ENCODE measurements at regions not wholly inside any gene's neighbourhood (a gene's known extent, or its start where the extent isn't known, plus 50 kb on each side); places are given as distances from the start of the nearest gene placed in this dataset.
"Not testable (repeated sequence)": the region's sequence is repeated elsewhere in the genome, so short reads cannot be mapped to it uniquely, and the experiment has no call there.

DNA sequence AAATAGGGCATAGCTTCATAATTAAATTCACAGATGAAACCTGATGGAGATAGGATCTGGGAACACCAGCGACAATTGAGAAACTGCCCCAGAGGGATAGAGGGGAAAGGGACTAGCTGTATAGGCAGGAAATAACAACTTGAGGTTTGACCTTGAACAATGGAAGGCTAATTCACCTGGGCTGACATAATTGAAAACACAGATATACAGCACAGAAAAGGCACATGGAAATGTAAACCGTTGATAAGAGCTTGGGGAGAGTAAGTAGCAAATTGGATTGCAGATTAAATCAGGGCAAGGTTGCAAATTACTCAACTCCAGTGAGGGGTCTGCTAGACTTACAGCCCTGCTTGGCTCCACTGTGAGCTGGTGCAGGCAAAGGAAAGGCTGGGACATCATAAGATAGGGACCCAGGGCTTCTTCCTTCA, 246.7 kb downstream of the DLEU7 start:
- no peak for DNase-seq (ENCODE audit: low read depth in 2 of 2)

DNA sequence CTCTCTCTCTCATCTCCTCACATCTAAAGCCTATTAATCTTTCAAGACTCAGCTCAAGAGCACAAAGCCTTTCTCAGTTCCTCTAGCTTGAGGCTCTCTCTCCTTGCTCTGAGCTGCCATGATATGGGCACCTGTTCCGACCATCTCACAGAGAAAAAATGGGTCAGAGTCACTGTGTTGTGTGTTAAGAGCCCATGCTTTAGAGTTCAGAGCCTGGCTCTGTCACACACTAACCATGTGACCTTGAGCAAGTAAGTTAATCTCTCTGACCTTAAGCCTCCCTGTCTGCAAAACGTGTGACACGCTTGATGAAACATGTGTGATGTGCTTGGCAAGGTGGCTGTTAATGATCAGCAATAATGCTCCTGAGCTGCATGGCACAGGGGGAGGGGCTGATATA, 245.2 kb downstream of the DLEU7 start:
- DNase-seq (ENCODE audit: low read depth in 2 of 2): no peak

DNA sequence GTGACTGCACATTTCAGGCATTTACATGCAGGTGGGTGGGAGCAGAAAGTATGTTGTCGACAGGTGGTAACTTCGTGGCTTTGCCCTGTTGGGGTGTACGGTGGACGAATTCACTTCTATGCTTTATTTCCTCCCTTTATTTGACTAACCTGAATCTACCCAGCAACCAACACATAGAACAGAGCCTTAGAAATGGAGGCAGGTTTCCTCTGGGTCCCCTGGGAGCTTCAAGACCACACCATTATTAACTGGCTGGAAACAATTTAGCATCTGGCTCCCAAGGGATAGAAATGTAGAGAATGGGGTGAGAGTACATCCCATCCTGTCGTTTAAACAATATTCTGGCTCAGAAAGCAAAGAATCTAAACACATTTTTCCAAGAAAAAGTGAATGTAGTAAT, 244.4 kb downstream of the DLEU7 start:
- DNase-seq (ENCODE audit: low read depth in 2 of 2): no peak

DNA sequence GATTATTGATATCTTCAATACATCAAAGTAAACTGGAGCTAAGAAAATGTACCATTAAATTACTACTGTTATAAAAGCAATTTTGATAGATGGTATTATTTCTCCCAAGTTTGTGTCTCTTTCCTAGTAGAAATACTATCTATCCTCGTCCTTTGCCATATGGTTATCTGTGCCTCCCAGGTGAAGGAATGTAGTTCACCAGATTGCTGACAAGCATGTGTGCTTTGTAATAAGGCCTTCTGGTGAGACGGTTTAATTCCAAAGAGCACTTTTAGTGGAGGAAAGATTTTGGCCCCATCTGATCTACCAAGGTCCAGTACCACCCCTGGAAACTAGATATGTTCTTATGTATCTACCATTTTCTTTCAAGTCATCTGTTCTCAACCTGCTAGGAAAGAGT, 243.6 kb downstream of the DLEU7 start:
- no peak for DNase-seq (ENCODE audit: low read depth in 2 of 2)

DNA sequence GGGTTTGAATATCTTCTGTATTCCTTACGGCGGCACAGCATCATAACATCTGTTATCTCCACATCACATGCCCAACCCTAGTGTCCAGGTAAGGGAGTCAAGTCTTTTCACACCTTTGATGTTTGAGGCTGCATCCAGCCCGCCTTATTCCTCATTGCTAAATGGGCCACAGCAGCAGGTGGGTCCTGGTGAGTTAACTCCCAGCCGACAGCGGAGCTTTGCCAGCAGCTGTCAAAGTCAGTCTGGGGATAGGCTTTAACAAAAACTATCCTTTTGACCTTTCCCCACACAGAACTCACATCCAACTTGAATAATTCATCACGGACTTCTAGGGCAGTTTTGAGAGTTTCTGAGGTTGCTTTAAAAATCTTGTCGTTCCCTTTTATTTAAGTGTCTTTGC, 235.1 kb downstream of the DLEU7 start:
- no peak for DNase-seq (ENCODE audit: low read depth in 2 of 2)

DNA sequence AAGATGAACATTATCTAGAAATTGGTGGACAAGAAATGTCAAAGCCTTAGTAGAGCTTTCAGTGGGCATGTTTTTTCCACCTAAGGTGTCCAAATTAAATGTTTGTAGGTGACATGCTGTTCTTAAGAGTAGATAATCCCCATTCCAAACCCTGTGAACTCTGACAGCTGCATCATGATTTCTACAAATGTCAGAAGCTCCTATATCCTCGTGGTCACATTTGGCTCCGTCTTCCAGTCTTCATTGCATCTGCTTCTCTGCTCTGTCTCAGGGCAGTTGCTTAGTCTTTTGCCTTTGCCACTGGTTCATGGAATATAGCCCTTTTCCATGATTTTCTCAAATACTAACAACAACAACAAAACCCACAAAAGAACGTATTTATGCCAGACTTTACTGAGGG, 234.5 kb downstream of the DLEU7 start:
- no peak for DNase-seq (ENCODE audit: low read depth in 2 of 2)

DNA sequence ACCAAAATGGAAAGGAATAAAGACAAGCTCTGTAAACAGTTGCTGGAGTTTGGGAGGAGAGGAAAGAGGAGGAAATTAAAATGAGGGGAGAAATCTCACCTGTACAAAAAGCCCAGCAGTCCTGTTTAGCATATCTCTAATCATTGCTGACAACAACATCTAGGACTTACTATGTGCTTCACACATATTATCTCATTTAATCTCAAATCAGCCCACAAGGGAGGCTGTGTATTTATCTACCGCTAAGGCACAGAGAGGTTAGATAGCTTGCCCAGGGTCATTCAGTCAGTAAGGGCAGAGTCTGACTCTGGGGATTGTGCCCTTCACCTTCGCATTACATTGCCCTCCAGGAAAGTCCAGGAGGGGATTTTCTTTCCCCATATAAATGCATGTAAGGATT, 233.3 kb downstream of the DLEU7 start:
- no peak for DNase-seq (ENCODE audit: low read depth in 2 of 2)

DNA sequence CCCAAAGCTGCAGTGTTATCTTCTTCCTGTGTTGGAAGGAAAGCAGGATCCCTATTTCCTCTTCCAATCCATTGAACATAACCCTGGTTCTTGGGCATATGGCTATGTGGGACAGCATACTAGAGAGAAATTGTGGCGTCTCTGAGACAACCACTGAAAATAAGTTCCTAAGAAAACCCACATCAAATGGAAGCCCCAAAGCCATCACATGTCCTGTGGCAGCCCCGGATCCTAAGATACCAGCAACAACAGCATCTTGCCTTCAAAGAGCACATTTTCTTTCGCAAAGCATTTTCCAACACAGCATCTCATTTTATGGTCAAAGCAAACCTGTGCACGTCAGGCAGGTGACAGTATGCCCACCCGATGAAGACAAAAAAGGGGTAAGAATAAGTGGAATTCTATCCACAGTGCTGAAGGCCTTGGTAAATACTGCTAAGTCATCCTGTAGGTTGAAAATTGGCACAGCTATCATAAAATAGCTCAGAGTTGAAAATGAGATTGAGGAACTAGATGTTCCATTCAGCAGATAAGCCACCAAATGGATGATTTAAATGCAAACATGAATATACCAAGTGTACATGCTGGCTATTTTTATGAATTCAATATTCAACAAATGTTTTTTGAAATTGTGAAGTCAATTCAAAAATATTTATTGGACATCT, 232.2 kb downstream of the DLEU7 start:
- DNase-seq (ENCODE audit: low read depth in 2 of 2): no peak

DNA sequence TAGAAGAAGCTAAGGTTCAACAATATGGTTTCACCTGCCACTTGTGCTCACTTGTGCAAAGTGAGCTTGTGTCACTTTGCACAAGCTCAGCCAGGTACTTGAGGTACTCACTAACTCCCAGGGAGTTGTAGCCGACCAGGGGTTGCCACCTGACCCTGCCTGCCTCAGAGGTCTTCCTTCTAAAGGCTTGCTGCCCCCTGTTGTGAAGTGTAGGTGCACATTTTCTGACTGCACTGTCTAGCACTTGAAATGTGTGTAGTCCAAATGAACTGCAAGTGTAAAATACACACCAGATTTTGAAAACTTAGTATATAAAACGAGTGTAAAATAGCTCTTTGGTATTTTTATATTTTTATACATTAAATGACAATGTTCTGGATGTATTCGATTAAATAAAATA, 230.8 kb downstream of the DLEU7 start:
- no peak for DNase-seq (ENCODE audit: low read depth in 2 of 2)

DNA sequence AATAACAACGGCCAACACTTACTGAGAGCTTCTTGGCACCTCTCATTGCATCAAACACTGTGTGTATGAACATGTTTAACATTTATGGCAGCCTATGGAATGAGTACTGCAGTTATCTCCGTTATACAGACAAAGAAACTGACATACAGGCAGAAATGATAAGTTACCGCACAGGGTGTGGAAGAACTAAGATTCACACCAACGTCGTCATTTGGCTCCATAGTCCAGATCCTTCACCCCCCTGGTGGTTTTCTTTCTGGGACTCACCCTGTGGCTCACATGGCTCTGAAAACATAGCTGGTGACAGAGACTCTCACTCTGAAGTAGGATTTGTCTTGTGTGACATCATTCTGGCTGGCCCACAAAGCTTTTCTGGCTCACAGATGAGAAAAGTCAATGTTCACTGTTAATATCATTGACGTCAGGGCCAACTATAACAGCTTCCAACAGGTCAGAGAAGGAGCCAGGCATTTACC, 230.1 kb downstream of the DLEU7 start:
- DNase-seq (ENCODE audit: low read depth in 2 of 2): no peak

DNA sequence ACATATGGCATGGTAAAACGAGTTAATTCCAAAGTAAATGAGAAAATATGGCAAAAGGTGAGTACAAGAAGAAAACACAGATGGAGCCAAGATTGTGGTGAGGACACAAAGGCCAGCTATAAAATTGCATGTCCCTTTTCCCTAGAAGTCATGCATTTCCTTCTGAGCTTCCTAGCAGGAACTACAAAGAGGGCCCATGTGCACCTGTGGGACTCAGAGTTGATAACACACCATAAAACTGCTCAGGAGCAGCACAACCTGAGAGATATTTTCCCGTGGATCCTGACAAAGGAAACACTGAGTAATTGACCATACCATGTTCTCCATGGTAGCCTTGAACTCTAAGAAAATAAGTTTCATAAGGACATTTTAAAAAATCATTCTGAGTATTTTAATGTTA, 228.3 kb downstream of the DLEU7 start:
- DNase-seq (ENCODE audit: low read depth in 2 of 2): no peak

DNA sequence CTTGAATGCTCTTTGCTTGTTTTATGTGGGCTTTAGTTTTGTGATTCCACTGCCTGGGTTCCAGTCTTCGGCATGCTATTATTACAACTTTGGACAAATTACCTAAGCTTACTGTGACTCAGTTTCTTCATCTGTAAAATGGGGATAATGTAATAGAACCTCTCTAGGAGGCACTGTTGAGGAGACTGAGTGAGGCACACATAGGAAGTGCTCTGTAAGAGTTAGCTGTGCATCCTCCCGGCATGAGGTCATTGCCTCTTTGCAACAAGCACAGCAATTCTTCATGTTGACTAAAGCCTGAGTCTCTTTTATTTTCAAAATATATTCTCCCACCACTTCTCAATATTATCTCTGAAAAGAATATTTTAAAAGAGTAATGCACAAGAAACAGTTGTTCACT, 227.4 kb downstream of the DLEU7 start:
- no peak for DNase-seq (ENCODE audit: low read depth in 2 of 2)

DNA sequence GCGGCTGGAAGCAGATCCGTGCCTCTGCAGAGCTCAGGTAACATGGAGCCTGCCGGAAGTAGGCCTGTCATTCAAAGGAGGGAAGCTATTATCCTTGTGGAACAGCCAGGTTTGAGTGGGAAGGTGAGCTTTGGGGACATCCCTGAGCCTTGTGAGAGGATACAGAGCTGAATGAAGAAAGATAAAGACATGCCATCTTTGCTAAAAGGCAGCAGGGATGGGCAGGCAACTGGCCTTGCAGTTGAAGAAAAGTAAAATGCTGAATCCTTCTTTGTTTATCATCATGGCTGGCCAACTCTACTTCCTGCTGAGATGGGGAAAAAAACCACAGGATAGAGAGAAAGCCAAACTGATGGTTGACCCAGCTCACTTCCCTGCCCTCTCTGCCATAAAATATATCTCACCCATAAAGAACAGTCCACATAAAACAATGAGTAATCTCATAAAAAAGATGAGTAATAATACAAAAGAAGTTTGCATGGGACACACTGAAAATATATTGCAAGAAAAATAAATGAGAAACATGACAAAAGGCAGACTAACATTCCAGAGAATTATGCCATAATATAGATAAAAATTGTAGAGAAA, 226.3 kb downstream of the DLEU7 start:
- no peak for DNase-seq (ENCODE audit: low read depth in 2 of 2)

DNA sequence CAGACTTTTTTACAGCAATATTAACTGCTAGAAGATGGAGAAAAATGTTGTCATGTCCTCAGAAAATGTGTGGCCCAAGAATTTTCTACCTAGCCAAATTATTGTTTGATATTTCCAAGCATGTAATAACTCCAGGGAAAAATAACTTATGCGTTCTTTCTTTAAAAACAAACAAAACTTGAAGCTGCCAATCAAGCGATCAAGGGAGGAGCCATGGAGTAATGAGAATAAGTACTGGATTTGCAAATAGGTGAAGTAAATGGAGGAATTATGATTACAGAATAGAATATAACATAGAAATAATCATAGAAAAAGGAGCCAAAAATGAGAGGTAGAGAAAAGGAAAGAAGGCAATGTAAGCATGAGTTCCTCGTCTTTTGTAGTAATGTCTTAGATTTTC, 225.3 kb downstream of the DLEU7 start:
- no peak for DNase-seq (ENCODE audit: low read depth in 2 of 2)

DNA sequence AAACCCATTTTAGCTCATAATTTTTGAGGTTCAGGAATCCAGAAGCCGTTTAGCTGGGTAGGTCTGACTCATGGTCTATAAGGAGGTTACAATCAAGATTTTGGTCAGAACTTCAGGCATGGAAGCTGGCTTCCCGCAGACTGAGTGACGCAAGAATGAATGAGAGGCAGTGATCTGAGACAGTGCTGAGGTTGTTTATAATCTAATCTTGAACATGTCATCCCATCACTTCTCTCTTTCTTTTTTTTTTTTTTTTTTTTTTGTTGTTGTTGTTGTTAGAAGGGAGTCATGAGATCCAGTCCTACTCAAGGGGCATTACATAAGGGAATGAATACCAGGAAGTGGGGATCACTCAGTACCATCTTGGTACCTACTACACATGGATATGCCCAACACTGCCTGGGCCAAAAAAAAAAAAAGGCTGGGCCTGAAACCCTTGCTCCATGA, 217.4 kb downstream of the DLEU7 start:
- DNase-seq (ENCODE audit: low read depth in 2 of 2): no peak

DNA sequence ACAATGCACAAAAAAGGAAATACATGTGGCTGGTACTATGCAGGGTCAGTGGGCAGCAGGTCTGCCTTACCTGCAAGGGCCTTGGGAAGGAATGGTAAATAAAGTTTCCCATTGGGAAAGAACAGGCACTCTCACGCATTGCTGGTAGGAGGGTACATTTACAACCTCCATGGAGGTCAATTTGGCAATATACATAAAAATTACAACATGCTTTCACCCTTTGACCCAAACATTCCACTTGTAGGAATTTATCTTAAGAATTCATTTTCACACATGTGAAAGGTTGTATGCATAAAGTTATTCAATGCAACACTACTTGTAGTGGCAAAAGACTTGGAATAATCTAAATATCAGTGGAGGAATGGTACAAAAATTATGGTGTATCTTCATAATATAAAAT, 216.4 kb downstream of the DLEU7 start:
- no peak for DNase-seq (ENCODE audit: low read depth in 2 of 2)

DNA sequence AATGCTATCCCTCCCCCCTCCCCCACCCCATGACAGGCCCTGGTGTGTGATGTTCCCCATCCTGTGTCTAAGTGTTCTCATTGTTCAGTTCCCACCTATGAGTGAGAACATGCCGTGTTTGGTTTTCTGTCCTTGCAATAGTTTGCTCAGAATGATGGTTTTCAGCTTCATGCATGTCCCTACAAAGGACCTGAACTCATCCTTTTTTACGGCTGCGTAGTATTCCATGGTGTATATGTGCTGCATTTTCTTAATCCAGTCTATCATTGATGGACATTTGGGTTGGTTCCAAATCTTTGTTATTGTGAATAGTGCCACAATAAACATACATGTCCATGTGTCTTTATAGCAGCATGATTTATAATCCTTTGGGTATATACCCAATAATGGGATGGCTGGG, 215.0 kb downstream of the DLEU7 start:
- DNase-seq (ENCODE audit: low read depth in 2 of 2): not testable (repeated sequence)

DNA sequence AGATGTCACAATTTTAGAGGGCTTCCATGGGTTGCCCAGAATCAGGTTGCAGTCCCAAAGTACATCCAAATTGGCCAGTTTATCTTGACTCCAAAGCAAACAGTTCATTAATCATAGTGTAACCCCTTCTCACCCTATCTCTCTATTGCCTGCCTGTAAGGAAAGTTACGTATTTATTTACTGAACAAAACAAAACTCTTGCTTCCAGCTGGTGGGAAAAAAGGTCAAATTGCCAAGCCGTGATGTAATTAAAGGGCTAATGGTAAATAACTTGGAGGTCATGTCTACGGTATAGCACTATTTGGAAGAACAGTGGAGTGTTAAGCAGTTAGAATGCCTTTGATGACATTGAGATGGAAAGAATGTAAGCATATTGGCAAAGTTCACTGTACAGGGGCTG, 214.0 kb downstream of the DLEU7 start:
- DNase-seq (ENCODE audit: low read depth in 2 of 2): no peak

DNA sequence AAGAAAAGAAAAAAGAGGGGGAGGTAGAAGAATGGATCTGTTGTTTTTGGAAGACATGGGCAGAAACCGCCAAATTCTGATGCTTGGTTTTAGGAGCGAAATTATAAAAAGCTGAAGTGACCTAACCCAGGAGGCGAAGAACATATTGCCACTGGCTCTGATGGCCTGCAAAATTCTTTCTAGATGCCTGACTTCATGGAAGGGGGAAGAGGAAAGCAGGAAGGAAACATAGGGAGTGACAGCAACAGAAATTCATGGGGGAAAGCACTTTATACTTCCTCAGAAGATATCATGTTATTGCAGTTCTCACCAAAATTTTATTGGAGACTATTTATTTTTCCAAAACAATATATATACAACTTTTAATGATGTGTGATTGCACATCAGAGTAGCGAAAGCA, 213.5 kb downstream of the DLEU7 start:
- no peak for DNase-seq (ENCODE audit: low read depth in 2 of 2)

DNA sequence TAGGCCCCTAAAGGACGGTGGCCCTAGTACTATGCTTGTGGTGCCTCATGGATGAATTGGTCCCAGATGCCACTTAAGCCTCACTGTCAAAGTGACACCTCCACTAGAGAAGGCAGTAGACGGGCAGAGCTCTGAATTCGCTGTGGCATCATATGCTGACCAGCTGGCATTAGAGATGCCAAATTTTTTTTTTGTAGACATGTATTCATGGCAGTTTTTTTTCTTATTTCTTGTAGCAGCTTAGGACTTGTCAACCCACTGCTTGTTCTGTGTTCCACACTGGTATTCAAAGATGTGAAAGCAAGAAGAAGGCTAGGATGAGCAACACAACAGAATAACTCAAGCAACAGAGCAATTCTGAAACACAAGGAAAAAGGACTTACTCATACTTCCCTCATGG, 212.5 kb downstream of the DLEU7 start:
- DNase-seq (ENCODE audit: low read depth in 2 of 2): no peak

DNA sequence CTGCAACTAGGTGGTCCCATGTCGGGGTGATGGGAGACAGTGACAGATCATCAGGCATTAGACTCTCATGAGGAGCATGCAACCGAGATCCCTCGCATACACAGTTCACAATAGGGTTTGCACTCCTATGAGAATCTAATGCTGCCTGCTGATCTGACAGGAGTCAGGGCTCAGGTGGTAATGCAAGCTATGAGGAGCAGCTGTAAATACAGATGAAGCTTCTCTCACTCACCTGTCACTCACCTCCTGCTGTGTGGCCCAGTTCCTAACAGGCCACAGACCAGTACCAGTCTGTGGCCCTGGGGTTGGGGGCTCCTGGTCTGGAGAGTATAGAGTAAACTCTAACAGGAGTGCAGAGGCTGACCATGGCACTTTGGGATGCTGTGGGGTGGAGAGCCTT, 209.2 kb downstream of the DLEU7 start:
- no peak for DNase-seq (ENCODE audit: low read depth in 2 of 2)

DNA sequence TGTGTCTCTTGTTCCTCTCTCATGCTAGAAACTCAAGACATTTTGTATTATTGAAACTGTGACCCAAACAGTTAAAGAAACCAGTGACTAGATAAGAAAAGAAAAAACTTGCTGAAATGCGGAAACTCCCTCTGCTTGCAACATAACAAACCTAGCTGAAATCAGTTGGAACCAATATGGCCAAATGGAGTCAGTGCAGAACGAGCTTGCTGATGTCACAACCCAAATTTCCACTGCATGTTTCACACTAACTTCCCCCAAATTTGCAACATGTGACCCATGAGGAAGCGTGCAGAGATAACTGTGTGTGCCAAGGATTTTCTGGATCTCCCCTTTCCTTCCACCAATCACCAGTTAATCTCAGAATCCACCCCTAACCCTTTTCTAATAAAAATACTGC, 208.0 kb downstream of the DLEU7 start:
- DNase-seq (ENCODE audit: low read depth in 2 of 2): no peak

DNA sequence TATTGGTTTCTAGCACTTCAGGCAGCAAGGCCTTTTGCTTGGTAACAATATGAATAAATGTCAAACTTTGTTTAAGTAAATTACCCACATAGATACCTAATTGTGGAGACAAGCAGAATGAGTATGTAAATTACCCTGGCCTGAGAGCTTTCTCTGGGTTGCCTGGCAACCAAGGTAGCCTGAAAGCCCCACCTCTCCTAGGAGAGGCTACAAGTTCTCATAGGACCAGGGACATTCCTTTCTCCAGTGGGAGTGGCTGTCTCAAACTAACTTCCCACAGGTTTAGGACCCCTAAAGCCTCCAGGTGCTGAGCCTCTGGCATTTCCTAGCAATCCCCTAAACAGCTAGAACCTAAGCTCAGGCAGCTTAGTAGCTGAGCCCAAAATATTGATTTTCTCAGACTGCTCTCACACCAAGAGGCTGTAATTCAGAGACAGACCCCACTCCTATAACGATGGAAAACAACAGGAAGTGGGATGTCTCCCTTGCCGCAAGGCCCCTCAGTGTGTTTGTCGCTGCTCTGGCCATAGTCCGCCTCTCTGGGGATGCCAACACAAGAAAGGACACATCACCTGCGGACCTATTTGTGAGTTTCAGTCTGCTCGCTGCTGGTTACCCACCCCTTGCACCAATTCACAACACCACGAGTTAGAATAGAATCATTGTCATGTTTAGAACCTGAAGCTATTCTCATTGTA, 207.3 kb downstream of the DLEU7 start:
- no peak for DNase-seq (ENCODE audit: low read depth in 2 of 2)
